NCI-H2029 (cell line): ENCODE measurements at regions not wholly inside any gene's neighbourhood (a gene's known extent, or its start where the extent isn't known, plus 50 kb on each side); places are given as distances from the start of the nearest gene placed in this dataset.

Source experiments
- DNase-seq: peaks from one replicate; lab custom pipeline; 2025; lab: John Stamatoyannopoulos, UW

DNA sequence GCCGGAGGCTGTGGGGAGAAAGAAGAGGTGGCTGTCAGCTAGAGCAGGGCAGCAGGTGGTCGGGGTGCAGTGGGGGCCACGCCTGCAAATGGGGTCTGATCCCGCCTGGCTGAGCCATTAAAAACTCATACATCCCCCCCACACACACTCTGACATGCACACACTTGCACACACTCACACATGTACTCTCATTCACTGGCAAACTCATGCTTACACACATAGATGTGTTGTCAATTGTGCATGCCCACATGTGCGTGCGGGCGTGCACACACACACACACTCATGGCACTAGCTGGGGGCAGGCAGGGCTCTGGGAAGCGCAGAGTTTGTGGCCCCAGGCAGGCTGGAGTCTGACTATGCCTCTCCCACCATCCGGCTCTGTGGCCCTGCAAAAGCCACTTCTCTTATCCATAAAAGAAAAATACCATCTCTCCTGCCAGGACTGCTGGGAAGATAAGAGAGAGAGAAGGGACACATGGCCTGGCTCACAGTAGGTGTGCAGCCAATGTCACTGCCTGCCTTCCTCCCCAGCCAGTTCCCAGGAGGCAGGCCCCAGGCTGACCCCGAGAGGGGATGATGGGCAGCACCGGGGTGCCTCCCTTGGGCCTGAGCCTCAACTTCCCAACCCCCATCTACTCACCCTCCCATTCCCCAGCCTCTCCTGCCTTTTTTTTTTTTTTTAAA lies 163.5 kb upstream of the LINGO1 start:
- no peak for DNase-seq

DNA sequence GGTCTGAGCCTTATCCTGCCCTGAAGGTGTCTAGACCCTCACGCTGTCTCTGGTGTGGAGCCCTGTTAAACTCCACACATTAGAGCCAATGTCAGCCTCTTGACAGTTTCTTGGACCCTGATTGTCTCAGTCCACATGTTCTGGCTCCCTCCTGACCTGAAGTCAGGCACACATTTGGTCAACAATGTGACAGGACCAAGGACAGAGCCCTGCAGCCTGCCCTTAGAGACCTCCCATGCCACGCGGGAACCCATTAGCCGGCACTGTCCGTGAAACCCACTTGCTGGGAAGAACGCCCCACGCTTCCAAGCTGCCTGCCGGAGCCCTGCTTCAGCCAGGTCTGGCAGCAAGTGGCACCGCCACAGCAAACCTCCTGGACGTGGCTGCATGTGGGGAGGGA lies 162.7 kb upstream of the LINGO1 start:
- DNase-seq = no peak

DNA sequence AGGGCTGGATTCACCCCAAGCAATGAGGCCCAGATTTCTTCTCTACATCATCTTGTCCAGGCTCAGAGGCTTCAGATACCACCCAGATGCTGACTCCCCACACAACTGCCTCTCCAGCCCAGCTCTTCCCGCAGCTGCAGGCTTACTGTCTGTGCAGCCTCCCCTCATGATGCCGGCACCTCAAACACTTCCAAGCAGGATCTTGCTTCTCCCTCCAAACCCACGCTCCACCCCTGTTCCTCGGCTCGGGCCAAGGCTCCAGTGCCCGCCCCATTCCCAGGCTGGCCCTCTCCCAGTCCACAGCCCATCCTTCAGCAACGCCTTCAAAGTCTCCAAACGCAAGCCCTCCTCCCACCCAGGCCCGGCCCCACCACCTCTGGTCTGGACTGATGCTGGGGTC lies 159.2 kb upstream of the LINGO1 start:
- DNase-seq = no peak

DNA sequence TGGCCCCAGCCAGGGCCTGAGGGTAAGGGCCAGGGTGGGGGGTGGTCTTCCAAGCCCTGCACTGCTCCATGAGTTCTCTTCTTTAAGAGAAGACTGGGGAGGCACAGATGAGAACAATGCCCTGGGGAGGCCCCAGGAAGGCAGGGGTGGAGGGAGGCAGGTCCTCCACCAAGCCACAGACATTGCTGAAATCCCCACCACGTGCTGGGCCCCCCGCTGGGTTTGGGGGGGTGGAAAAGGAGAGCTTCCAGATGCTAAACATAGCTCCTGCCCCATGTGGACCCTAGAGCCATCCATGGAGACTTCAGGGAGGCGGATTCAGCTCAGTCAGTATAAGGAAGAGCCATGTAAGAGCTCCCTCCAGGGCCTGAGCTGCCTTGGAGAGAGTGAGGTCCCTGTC lies 157.8 kb upstream of the LINGO1 start:
- DNase-seq = no peak

DNA sequence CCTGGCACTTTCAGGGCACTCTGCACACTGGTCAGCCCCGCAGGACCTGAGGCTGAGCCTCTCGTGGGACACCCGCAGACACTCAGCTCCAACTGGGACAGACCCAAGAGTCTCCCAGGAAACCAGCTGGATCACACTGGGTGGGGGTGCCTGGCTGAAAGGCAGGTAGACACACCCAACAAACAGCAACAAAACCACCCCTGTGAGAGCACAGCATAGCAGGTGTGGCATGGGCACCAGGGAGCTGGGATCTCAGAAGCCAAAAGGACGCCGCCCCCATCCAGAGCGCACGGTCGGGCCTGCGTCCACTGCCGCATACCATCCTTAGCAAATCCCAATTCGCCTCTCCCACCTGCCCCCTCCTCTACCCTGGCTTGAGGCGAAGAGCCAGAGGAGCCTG lies 154.2 kb upstream of the LINGO1 start:
- no peak for DNase-seq

DNA sequence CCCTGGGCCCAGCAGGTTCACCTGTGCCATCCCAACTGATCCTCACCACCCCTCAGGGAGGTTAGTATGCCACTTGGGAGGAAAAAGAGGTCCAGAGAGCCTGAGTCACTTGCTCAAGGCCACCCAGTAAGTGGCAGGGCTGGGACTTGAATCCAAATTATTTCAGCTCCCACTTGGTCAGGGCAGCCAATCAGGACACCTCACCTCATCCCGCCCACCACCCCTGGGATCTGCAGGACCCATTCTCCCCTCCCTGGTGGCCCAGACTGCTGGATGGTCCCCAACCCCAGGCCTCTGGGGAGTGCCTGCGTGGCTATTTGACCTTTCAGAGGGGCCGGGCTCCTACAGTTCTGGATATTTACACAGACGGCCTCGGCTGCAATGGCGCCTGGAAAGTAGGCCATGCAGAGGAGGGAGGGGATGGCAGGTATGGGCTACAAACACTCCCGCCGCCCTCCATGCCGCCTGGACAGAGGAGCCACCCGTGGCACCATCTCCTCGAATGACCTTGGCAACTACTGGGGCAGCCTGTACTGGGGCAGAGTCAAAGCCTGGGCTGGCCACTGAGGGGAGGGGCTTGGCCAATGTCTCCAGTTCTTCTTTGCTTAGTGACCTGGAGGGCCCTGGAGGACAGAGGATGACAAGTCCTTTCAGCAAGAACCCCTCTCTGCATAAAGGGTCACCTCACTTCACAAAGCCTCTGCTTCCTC lies 153.6 kb upstream of the LINGO1 start:
- DNase-seq = no peak

DNA sequence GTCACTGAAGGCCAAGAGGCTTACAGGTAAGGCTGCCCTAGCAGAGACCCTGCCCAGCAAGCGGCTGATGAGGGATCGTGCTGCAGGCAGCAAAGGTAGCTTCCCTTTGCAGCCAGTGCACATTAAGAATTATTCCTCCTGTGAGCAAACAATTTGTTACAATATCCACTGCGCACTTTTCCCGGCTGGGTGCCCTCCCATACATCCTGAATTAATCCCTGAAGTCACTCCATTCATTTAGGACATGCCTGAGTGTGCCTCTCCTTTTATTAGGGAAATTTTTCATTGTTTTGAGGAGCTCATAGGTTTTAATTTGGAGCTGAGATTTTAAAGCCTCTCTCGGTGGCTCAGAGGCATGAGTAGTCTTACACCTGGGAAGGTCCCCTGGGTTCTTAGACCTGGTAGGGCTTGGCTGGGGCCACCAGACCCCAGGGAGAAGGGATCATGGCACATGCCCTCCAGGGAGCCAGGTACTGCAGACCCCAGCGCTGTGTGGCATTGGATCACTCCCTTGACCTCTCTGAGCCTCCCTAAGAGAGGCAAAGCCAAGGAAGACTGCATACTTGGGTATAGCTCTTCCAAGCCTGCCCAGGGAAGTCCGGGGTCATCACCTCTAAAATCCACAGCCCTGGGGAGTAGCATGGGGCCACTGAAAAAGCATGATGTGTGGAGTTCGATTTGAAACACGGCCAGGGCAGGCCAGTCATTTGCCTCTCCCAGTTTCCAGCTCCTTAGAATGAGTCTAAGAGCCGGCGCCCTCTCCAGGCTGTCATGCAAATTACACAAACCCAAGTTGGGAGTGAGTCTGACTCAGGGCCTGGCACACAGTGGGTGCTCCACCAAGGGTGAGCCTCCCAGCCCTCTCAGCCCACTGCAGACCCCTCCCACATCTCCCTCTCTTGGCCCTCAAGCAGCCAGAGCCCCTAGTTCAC lies 151.9 kb upstream of the LINGO1 start:
- DNase-seq = no peak

DNA sequence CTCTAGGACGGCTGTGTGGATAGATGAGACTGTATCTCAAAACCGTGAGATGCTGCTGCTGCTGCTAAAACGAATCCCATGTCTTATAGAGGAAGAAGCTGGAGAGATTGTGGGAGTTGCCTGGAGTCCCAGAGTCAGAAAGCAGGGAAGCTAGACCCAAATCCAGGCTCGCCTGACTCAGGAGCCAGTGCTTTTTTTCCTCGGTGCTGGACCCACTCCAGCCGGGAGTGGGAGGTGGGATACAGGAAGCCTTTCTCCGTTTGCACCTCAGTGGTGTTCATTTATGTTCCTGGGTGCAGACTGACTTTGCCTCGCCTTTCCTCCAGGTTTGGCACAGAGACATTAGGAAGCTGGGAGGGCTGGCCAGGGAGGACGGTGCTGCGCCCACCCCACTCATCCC lies 150.9 kb upstream of the LINGO1 start:
- DNase-seq = no peak

DNA sequence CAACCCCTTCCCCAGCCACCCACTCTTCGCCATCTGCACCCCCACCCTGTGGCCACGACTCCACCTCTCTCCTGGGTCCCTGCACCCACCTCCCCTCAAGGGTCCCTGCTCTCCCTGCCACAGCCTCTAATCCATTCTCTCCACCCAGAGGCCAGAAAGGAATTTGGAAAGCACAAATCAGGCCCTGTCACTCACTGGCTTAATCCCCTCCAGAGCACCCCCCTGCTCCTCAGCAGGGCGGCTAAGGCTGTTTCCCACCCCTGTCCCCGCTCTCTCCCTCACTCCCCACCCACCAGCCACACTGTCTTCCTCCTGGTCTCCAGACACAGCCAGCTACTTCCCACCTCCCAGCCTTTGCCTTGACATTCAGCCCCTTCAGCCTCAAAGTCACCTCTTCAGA lies 150.0 kb upstream of the LINGO1 start:
- no peak for DNase-seq

DNA sequence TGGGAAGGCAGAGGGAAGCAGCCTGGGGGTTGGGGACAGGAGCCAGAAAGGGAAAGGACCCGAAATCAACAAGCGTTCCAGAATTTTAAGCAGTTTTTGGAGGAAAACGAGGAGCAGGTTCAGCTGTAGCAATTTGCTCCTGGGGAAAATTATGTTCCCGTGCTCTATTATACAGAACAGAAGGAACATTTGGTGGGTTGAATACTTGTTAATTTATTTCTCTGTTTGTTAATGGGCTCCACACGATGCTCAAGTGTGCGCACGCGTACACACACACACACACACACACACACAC lies 149.2 kb upstream of the LINGO1 start:
- DNase-seq = no peak

DNA sequence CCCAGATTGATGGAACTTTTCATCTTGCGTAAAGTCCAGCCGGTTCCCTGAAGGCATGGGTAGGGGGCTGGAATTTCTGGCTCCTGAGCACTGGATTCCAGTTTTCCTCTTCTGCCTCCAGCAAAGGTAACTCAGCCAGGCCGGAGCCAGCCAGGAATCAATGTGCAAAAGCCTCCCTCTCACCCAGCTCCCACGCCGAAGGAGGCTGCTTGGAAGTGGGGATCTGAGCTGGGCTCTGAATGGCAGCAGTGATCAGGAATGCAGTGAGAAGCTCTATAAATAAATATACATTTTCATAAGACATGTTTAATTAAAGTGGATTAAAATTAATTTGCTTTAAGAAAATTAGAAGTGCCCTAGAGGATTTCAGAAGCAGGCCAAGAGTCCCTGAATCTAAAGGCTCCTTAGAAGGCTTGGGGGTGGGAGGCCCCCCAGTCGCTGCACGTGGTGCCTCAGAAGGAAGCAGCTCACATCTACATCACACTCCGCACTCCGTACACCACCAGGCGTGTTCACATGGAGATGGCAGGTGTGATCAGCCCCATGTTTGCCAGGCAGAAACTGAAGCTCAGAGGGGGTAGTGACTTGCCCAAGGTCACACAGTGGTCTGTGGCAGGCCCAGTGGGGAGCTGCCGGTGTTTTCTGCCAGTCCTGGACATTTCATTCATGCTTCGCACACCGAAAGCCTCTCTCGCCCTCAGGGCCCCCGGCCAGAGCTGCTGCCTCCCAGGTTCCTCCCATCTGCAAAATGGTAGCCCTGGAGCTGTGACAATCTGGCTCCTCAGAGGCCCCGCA lies 148.6 kb upstream of the LINGO1 start:
- DNase-seq = no peak

DNA sequence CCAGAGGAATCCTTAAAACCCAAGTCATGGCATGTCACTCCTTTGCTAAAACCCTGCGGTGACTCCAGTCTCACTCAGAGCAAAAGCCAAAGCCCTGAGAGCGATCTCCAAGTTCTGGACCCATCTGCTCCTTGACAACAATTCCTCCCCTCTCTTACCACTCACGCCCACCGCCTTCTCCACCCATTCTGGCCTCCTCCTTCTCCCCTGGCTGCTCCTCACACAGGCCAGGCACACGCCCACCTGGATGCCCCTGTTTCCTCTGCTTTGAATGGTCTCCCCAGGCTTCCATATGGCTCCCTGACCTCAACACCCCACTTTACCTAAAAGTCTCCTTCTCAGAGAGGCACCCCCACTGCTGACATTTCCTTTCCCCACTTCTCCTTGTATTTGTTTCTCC lies 146.1 kb upstream of the LINGO1 start:
- no peak for DNase-seq

DNA sequence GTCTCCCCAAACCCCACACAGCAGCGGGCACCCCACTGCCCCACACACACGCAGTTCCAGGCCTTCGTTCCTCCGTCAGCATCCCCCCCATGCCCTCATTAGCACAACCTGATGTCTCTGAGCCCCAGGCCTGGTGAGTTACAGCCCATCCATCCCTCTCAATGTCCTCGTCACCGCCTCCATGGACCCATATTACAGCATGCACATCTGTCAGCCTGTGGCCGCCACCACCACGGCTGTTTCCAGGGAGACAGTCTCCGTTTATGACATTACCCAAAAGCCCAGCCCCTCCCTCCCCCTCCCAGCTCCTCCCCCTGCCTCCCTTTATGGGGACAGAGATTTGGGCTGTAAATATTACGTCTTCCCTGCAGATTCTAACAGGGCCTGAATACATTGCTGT lies 143.1 kb upstream of the LINGO1 start:
- no peak for DNase-seq

DNA sequence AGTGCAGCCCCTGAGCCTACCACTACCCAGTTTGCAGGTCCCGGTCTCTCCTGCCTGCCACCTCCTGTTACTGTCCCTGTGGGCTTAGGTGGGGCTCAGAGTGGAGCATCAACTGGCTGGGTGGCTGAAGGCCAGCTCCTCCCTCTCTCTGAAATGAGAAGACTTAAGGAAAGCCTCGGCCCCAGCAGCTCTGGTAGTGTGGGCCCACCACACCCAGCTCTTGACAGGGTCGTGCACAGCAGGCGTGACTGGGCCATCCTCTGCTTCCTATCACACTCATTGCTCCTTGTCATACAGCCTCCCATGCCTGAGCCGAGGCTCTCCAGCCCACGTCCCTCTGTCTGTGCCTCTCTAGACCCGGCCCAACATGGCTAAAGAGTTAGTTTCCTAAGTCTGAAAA lies 142.7 kb upstream of the LINGO1 start:
- no peak for DNase-seq

DNA sequence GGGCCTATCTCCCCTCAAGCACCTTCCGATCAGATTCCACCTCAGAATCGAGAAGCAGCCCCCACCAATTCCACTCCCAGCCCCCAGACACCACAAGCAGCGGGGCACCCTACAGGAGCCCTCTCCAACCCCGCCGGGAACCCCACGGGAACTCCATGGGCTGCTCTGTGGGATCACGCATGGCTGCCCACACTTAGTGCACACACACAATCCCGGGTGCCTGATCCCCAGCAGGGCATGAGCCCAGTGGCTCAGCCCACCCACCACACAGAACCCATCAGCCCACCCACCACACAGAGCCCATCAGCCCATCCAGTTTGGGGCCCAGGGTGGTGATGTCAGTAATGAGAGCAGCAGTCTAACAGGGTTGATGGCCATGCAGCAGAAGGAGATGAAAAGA lies 141.6 kb upstream of the LINGO1 start:
- no peak for DNase-seq

DNA sequence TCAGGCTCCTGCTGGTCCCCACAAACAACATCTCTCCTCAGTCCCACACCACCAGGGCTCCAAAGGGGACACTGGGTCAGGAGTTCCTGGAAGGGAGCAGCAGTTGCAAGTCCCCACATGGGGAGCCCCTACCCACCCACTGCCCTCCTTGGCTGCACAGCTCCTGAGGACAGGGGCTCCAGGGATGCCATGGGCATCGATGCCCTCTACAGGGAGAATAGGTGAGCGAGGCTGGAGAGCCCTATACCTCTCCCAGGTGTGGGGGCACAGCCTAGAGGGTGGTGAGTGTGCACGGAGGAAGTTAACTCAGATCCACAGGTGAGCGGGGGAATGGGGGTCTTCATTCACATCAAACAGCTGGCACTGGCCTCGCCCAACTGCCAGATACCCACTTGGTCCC lies 141.2 kb upstream of the LINGO1 start:
- no peak for DNase-seq

DNA sequence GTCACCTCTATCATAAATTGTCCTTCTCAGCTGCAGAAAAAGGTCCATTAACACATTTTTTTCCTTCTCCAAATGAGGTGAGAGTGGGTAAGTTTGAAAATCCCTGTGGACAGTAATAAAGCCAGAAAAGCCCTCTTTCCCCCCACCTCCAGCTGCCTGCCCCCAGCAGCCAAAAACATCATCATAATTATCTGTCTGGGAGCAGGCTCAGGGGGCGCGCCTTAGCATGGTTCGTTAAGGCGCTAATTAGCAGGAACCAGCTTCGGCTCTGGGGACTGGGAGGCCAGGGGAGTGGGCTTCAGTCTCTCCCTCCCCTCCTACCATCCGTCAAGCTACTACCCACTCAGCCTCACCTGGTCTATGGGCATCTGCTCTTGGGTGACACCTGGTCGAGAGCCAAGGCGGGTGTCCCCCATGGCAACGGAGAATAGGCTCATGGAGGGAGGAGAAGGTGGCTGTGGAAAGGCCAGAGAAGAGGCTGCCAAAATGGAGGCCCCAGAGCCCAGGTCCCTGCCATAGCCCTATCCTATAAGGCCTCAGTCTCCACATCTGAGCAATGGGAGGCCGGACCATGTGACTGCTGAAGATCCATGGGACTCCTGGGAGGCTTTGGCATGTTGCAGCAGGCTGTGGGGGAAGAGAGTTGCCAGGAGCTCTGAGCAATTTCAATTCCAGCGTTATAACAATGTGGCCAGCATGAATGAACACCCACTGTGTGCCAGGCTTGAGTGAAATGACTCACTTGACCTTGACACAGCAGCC lies 140.1 kb upstream of the LINGO1 start:
- no peak for DNase-seq

DNA sequence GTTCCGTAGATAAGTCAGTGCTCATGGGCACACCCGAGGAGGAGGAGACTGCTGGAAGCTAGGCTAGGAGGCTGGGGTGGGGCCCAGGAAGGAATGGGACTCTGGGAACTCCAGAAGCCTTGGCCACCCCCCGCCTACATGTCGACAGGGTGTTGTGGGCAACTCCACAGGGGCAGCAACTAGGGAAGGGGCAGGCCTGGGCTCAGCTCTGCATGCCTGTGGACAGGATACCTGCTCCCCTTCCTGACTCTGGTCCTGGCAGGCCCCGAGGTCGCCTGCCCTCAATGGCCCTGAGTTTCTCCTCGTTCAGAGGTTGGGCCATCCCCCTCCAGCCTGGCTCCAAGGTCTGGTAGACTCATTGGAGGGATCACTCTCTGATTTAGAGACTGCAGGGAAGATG lies 138.9 kb upstream of the LINGO1 start:
- DNase-seq = no peak

DNA sequence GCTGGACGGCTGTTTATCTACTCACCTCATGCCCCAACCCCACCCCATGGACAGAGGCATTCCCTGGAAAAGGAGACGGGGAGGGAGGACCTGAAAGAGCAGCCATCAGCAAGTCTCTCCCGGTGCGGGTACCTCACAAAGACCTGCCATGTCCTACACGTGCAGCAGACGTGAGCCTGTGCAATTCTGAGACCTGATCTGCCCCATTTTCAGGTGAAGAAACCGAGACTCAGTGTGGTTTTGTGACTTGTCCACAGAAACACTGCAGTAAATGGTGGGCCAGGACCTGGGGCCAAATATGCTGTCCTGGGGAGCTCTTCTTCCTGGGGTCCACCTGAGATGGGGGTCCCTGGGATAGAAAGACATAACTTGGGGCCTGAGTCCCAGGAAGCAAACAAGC lies 137.0 kb upstream of the LINGO1 start:
- DNase-seq = no peak

DNA sequence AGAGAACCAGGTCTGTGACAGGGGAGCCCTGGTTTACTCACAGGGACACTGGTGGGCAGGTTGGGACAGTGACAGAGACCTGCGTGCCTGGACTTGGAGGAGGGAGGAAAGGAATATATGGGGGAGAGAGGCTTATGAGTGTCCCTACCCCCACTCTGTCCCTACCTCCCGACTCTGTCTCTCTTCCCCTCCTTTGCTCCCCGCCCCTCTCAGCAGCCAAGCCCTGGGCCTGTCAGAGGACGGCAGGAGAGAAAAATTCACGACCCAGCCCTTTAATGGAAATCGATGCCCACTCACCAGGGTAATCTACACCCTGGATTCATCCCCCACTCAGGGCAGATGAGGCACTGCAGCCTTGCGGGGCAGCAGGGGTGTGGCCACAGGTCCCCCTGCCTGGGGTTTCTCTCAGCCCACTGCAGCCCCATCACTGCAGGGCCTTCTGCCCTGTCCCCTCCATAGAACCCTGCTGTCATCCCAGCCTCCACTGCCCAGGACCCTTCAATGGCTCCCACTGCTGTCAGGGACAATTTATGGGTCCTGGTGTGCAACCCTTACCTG lies 135.9 kb upstream of the LINGO1 start:
- DNase-seq = no peak

DNA sequence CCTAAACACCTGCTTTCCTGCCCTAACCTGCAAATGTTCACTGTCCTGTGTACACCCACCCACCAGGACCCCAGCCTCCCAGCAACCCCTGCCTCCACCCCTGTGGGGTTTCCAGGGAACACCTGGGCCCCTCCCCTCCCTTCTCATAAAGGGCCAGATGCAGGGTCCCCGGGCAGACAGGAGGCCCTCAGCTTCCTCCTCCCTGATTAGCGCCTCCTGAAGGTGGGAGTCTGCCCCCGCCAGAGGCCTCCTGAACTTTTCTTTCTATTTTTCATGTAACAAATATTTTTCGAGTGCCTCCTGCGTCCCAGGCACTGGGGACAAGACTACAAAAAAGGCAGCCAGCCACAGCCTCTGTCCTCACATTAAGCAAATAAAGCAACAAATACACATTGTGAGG lies 135.4 kb upstream of the LINGO1 start:
- no peak for DNase-seq
